HG03469 (cell line): ENCODE measurements at regions not wholly inside any gene's neighbourhood (a gene's known extent, or its start where the extent isn't known, plus 50 kb on each side); places are given as distances from the start of the nearest gene placed in this dataset.

Source experiments
- ATAC-seq: cut with Tn5 transposase; IDR thresholded peaks from one replicate; pipeline ENCODE4 v1.9.1; 2021; ENCODE audit warnings: mild to moderate bottlenecking, moderate library complexity, moderate number of reproducible peaks; ENCODE audit not compliant: unreplicated experiment

DNA sequence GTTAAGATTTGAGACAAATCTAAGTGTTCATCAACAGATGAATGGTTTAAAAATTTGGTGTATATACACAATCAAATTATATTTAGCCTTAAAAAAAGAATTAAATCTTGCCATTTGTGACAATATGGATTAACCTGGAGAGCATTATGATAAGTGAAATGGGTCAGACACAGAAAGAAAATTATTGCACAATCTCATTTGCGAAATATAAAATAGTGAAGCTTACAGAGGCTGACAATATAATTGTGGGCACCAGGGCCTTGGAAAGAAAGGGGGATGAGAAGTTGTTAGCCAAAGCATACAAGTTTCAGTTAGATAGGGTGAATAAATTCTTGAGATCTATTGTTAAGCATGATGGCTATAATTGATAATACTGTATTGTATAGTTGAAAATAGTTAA, 883.0 kb downstream of the TECRL start:
- ATAC-seq: no peak

GRCh38 chr4:63524764-63525163, 884.5 kb downstream of the TECRL start:
- no peak for ATAC-seq

DNA sequence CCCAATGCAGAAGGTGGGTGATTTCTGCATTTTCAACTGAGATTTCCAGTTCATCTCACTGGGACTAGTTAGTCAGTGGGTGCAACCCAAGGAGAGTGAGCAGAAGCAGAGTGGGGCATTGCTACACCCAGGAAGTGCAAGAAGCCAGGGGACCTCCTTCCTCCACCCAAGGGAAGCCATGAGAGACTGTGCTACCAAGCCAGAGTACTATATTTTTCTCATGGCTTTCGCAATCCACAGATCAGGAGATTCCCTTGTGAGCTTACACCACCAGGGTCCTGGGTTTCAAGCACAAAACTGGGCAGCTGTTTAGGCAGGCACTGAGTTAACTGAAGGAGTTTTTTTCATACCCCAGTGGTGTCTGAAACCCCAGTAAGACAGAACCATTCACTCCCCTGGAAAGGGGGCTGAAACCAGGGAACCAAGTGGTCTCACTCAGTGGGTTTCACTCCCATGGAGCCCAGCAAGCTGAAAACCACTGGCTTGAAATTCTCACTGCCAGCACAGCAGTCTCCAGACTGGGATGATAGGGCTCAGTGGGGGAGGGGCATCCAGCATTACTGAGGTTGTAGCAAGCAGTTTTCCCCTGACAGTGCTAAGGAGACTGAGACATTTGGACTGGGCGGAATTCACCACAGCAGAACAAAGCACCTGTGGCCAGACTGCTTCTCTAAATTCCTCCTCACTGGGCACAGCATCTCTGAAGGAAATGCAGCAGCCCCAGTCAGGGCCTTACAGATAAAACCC, 903.4 kb downstream of the TECRL start:
- no peak for ATAC-seq

GRCh38 chr4:63493265-63493664, 916.0 kb downstream of the TECRL start:
- no peak for ATAC-seq

GRCh38 chr4:63492515-63492914, 916.7 kb downstream of the TECRL start:
- no peak for ATAC-seq

DNA sequence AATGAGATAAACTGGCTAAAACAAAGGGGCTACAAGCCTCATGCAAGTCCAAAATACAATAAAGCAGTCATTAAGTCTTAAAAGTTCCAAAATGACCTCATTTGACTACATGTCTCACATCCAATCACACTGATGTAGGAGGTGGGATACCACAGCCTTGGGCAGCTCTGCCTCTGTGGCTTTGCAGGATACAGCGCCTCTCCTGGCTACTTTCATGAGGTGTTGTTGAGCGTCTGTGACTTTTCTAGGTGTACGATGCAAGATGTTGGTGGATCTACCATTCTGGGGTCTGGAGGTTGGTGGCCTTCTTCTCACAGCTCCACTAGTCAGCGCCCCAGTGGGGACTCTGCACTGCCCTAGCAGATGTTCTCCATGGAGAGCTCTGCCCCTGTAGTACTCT, 944.9 kb downstream of the TECRL start:
- ATAC-seq: no peak

- no peak for ATAC-seq
Measured at GRCh38 chr4:63460075-63460474, 949.2 kb downstream of the TECRL start.

DNA sequence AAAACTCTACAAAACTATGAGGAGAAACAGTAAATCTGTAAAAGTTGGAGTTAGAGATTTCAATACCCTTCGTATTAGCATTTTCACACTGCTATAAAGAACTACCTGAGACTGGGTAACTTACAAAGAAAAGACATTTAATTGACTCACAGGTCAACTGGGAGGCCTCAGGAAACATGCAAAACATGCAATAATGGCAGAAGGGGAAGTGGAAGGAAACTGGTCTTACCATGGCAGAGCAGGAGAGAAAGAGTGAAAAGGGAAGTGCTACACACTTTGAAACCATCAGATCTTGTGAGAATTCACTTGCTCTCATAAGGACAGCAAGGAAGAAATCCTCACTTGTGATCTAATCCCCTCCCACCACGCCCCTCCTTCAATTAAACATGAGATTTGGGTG, 949.9 kb downstream of the TECRL start:
- no peak for ATAC-seq

- no peak for ATAC-seq
Measured at GRCh38 chr4:63458010-63458409, 951.2 kb downstream of the TECRL start.

DNA sequence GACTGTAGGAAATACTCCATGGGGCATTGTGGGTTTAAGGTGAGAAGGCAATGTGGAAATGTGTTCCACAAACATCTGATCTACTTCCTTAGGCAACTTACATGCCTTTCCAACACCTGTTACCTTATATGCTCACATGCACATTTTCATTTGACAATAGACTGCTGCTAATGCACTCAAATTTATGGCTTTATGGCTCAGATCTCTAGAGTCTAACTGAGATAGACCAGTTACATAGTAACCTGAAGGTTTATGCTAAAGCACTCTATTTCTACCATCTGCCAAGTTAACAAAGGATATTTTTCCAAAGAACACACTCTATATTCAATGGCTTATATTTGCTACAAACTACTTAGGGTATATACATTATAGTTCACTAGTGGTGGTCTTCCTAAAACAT, 969.0 kb downstream of the TECRL start:
- no peak for ATAC-seq

DNA sequence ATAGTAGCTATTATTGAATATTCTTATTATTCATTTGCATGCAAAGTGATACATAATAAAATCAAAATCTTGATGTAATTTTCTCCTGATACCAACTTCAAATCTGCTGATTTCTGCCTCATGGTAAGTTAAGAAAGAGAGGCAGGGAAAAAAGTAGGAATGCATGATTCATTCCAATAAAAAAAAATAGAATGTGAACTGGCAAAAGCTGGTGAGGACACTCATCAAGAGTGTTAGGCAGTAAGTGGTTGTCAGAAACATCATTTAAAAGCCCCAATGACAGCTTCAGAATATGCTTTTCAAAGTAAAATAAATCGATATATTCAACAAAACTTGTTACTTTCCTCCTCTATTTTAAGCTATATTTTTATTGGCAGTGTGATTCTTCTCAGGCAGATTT, 979.1 kb downstream of the TECRL start:
- ATAC-seq: no peak

DNA sequence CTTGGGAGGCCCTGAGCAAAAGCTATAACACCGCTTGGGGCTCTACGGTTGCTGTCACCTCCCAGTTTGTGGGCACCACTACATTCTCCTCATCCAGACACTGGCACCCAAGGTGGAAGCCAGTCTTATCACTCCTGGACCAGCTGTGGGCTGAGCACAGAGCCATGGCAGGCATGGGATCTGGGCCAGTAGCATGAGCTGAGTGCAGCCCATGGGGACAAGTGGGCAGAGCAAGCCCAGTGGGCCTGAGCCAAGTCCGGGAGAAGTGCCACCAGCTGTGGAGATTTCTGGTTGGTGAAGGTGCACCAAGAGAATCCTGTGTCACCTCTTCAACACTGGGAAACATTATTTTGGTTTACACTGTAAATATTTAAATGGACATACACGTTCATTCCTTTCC, 1013.0 kb downstream of the TECRL start:
- ATAC-seq: no peak

DNA sequence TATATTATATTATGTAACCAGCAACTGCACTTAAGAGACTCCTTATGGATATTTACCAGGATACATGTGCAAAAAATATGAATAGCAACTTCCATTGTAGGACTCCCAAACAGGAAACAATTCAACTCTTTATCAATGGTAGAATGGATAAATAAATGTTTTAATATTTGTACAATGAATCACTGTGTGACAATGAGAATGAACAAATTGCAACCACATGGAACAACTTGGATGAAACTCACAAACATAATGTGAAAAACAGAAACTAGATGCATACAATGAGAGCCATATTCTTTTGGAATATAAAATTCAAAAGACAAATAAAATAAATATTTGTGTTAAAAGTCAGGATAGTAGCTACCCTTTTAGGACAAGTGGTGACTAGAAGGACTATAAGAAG, 1015.7 kb downstream of the TECRL start:
- no peak for ATAC-seq

DNA sequence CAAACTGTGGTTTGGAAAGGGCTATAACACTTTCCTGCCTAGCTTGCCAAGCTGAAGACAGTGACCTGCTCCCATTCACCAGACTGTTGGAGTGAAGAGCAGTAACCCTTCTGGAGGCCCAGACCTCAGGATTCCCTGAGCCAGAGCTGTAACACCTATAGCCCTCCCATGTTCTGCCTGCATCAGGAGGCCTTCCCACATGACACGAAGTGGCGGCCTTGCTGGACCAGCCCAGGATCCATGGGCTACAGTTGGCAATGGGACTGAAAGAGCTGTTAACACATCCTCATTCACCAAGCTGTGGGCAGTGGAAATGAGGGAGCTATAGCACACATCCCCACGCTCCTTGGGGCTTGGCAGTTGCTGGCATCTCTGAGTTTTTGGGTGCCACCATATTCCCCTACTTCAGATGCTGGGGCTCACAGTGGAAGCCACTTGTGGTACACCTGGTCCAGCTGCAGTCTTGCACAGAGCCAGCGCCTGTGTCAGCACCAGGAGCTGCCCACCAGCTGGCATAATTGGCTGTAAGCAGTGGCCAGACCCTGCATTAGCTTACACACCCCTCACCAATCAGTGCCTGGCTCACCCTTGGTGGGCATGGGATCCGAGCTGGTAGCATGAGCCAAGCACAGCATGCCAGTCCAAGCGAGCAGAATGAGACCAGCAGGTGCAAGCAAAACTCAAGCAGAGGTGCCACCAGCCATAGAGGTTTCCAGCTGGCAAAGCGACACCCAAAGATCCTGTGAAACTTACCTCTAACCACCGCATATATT, 1029.3 kb downstream of the TECRL start:
- no peak for ATAC-seq

- ATAC-seq: no peak
Measured at GRCh38 chr4:63371001-63371400, 1038.2 kb downstream of the TECRL start.

GRCh38 chr4:63361628-63362027, 1047.6 kb downstream of the TECRL start:
- ATAC-seq: no peak

DNA sequence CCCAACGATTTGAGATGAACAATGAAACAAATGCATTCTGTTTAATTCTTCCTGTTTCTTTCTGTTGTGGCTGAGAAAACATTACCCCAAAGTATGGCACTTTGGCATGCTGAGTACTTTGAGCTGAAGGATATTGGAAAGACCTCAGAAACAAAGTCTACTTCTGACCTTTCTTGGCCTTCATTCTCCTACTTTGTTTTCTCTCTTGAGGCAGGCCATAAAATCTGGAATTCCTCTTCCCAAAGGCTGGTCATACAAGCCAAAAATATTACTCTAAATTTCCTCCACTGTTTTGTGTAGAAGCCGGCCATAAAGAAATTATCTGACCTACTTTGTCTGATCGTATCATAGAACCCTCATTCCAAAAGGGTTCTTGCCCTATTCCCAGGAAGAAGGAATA, 1048.2 kb downstream of the TECRL start:
- no peak for ATAC-seq

GRCh38 chr4:63349674-63350025, 1059.6 kb downstream of the TECRL start:
- no peak for ATAC-seq

DNA sequence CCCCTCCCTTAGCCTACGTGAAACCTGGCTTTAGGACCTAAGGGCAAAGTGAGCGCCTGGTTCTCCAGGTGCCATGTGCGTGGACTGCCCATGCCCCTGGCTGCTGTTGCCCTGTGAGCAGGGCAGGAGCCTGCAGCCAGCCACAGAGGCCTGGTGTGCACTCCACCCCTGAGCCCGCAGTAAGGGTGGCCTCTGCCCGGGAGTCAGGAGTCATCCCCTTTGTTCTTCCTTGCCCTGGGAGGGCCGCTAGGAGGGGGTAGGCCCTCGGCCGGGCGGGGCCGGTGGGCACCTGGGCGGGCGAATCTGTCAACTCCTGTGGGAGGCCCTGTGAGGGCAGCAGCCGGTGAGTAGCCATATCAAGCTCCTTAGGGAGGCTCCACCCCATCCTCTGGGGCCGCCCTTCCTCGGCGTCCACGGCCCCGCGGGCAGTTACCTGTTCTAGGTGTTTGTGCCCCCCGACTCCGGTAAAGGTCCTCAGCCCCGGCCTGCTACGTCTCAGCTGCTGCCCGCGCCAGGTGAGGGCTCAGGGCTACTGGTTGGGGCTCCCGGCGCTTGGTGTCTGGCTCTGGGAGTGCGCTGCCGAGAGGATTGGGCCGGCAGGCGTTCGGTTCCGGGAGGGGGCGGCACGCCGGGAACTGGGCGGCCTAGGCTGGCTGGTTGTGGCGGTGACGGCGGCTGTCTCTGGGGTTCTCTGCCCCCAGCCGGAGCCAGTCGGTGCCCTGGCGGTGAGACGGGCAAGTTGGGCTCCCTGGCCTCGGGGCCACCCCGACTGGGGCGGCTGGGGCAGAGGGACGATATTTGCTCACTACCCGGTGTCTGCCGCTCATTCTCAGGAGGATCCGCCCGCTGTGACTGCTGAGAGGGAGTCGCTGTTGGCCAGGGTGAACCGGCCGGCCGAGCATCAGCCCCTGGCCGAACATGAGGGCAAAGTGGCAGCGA, 1060.2 kb downstream of the TECRL start:
- ATAC-seq: no peak

DNA sequence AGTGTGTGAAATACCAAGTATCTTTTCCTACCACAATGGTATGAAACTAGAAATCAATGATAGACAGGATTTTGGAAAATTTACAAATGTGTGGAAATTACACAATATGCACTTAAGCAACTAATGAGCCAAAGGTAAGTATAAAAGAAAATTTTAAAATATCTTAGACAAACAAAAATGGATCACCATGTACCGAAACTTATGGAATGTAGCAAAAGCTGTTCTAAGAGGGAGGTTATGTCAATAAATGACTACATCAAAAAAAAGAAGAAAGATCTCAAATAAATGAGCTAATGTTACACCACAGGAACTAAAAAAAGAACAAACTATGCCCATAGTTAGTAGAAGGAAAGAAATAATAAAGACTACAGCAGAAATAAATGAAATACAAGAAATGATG, 1084.1 kb downstream of the TECRL start:
- no peak for ATAC-seq

DNA sequence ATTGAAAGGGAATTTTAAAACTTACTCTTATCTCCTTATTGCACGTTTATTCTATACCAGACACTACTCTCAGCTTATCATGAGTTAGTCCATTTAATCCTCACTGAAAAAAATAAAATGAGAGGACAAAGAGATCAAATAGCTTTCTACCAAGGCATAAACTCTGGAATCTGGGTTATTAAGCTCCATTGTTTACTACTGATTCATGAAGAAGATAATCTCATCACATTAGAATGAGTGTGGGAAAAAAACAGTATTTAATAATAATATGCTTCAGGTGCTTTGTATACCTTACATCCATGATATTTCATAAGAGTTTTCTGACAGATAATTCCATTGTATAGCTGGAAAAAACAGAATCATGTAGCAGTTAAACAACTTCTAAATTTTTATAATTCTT, 1092.6 kb downstream of the TECRL start:
- ATAC-seq: no peak

- no peak for ATAC-seq
Measured at GRCh38 chr4:63315651-63316050, 1093.6 kb downstream of the TECRL start.
